ENCODE measurements at regions not wholly inside any gene's neighbourhood (a gene's known extent, or its start where the extent isn't known, plus 50 kb on each side); places are given as distances from the start of the nearest gene placed in this dataset.

- peaks cover 90% of the 10 kb centered on the region for H3K27me3 ChIP-seq (ENCODE audit: low read depth)
- intact Hi-C loops (cut with micrococcal nuclease) = no loop called here
Observed at GRCh38 chr22:27381960-27382742, 419.4 kb downstream of the MN1 start.

GRCh38 chr22:27382947-27383346 is 418.6 kb downstream of the MN1 start:
- H3K27me3 ChIP-seq (ENCODE audit: low read depth) = peaks cover 90% of the 10 kb centered on the region
- TF ChIP-seq CTCF (IDR thresholded peaks at IDR 0.05; ENCODE audit: borderline replicate concordance) = no peak

More at GRCh38 chr22:27381960-27382742, 419.4 kb downstream of the MN1 start:
- no peaks in the 10 kb centered on the region for H3K36me3 ChIP-seq
- no peak overlapping the region for H3K27ac ChIP-seq (replicated peaks)
- no peak for TF ChIP-seq CTCF (IDR thresholded peaks at IDR 0.05; ENCODE audit: borderline replicate concordance)
- H3K9me3 ChIP-seq (replicated peaks) = no peaks in the 10 kb centered on the region
- H3K4me3 ChIP-seq = no peak overlapping the region
- no peak for DNase-seq
- H3K4me1 ChIP-seq = no peaks in the 10 kb centered on the region

GRCh38 chr22:27383896-27384295 is 417.7 kb downstream of the MN1 start:
- H3K4me3 ChIP-seq = no peak overlapping the region
- no peak overlapping the region for H3K27ac ChIP-seq (replicated peaks)
- H3K4me1 ChIP-seq = no peaks in the 10 kb centered on the region
- H3K27me3 ChIP-seq (ENCODE audit: low read depth) = peaks cover 90% of the 10 kb centered on the region
- no peak for TF ChIP-seq CTCF (IDR thresholded peaks at IDR 0.05; ENCODE audit: borderline replicate concordance)
- H3K36me3 ChIP-seq = no peaks in the 10 kb centered on the region
- DNase-seq = no peak
- no peaks in the 10 kb centered on the region for H3K9me3 ChIP-seq (replicated peaks)
- intact Hi-C loops (cut with micrococcal nuclease) = no loop called here

More at GRCh38 chr22:27382947-27383346, 418.6 kb downstream of the MN1 start:
- no peaks in the 10 kb centered on the region for H3K36me3 ChIP-seq
- no peak for DNase-seq
- intact Hi-C loops (cut with micrococcal nuclease) = no loop called here
- H3K27ac ChIP-seq (replicated peaks) = no peak overlapping the region
- no peak overlapping the region for H3K4me3 ChIP-seq
- no peaks in the 10 kb centered on the region for H3K9me3 ChIP-seq (replicated peaks)
- H3K4me1 ChIP-seq = no peaks in the 10 kb centered on the region

- Histone ChIP-seq H3K36me3 (no peaks in the 10 kb centered on the region), H3K27me3 (ENCODE audit: low read depth) (peaks cover 92% of the 10 kb centered on the region), H3K4me1 (no peaks in the 10 kb centered on the region), H3K4me3 (no peak overlapping the region), H3K9me3 (replicated peaks) (no peaks in the 10 kb centered on the region), H3K27ac (replicated peaks) (no peak overlapping the region)
- intact Hi-C loops (cut with micrococcal nuclease) = no loop called here
- DNase-seq = no peak
- TF ChIP-seq CTCF (IDR thresholded peaks at IDR 0.05; ENCODE audit: borderline replicate concordance) = no peak
Observed at GRCh38 chr22:27385261-27385998, 416.1 kb downstream of the MN1 start.

- intact Hi-C loops (cut with micrococcal nuclease) = no loop called here
- DNase-seq = no peak
- Histone ChIP-seq H3K36me3 (no peaks in the 10 kb centered on the region), H3K4me3 (no peak overlapping the region), H3K4me1 (no peaks in the 10 kb centered on the region), H3K27me3 (ENCODE audit: low read depth) (peaks cover 94% of the 10 kb centered on the region), H3K9me3 (replicated peaks) (no peaks in the 10 kb centered on the region), H3K27ac (replicated peaks) (no peak overlapping the region)
- no peak for TF ChIP-seq CTCF (IDR thresholded peaks at IDR 0.05; ENCODE audit: borderline replicate concordance)
Observed at GRCh38 chr22:27386186-27386585, 415.4 kb downstream of the MN1 start.

Data from left ventricle myocardium inferior (tissue), 1 donor.